ENCODE measurements at regions not wholly inside any gene's neighbourhood (a gene's known extent, or its start where the extent isn't known, plus 50 kb on each side); places are given as distances from the start of the nearest gene placed in this dataset.

- DNase-seq (ENCODE audit: low spot score), result no peak
- H3K4me2 ChIP-seq (ENCODE audit: low read length), result peak overlapping the region; percentile 12; the same call in 1 of the 2 replicates
- BruUV-seq (replicated peaks), result no TSS peak
- no peaks in the 10 kb centered on the region for H4K20me1 ChIP-seq (ENCODE audit: insufficient read depth, low read length)
- intact Hi-C loops (cut with micrococcal nuclease; ENCODE audit: unreplicated experiment), result no loop called here
- peak overlapping the region; percentile 16 for H3K27ac ChIP-seq (ENCODE audit: low read depth, low read length, poor library complexity, severe bottlenecking)
- H2AFZ ChIP-seq (ENCODE audit: low read length), result no peak overlapping the region
- H3K4me1 ChIP-seq (ENCODE audit: insufficient read depth, low read length, poor library complexity, severe bottlenecking), result peaks cover 100% of the 10 kb centered on the region
- H3K9me2 ChIP-seq (ENCODE audit: insufficient read depth, low read length), result no peaks in the 10 kb centered on the region
- no peaks in the 10 kb centered on the region for H3K9me3 ChIP-seq (ENCODE audit: low read length)
- 0 out of 2 replicates have a peak, but pooled peaks cover 2% of the 10 kb centered on the region for H3K36me3 ChIP-seq (ENCODE audit: insufficient read depth, low read length)
- ChIA-PET POLR2A (interaction anchor here (0.7 to 4.5 kb wide), 6 partner anchors 8 to 84 kb away, joined by 4 to 21 read pairs (median 7); partner anchors contain the start of gene PTGR2), CTCF (ENCODE audit: unreplicated experiment) (interaction anchor here (1.6 kb wide), 1 partner anchor 10 kb away, joined by 6 read pairs; no protein-coding TSS in a partner anchor)
- peaks cover 86% of the 10 kb centered on the region for H3K79me2 ChIP-seq (ENCODE audit: insufficient read depth, low read depth, low read length)
- H3K4me3 ChIP-seq (ENCODE audit: low read depth, low read length, poor library complexity, severe bottlenecking), result no peak overlapping the region
- TF ChIP-seq EZH2phosphoT487 (IDR thresholded peaks at IDR 0.05; ENCODE audit: borderline replicate concordance, low read depth, low read length) (no peak), CTCF (conservative IDR thresholded peaks at IDR 0.05; ENCODE audit: low read length) (no peak)
Observed at GRCh38 chr14:73768107-73768506, 53.9 kb upstream of the PNMA1 start.

GRCh38 chr14:73764406-73765280, 50.5 kb upstream of the PNMA1 start:
- peak overlapping the region; percentile 41 for H3K4me3 ChIP-seq (ENCODE audit: low read depth, low read length, poor library complexity, severe bottlenecking)
- no peak overlapping the region for H2AFZ ChIP-seq (ENCODE audit: low read length)
- H3K79me2 ChIP-seq (ENCODE audit: insufficient read depth, low read depth, low read length), result peaks cover 96% of the 10 kb centered on the region
- POLR2A ChIA-PET, result interaction anchor here (0.8 to 4.5 kb wide), 6 partner anchors 10 to 68 kb away, joined by 3 to 21 read pairs (median 6); no protein-coding TSS in a partner anchor
- peak; percentile 58 for DNase-seq (ENCODE audit: low spot score)
- H3K4me2 ChIP-seq (ENCODE audit: low read length), result peak overlapping the region; percentile 64
- no TSS peak for BruUV-seq (replicated peaks)
- H4K20me1 ChIP-seq (ENCODE audit: insufficient read depth, low read length), result no peaks in the 10 kb centered on the region
- TF ChIP-seq EZH2phosphoT487 (IDR thresholded peaks at IDR 0.05; ENCODE audit: borderline replicate concordance, low read depth, low read length), result no peak
- TF ChIP-seq CTCF (conservative IDR thresholded peaks at IDR 0.05; ENCODE audit: low read length), result no peak
- H3K36me3 ChIP-seq (ENCODE audit: insufficient read depth, low read length), result no peaks in the 10 kb centered on the region
- H3K9me3 ChIP-seq (ENCODE audit: low read length), result no peaks in the 10 kb centered on the region
- intact Hi-C loops (cut with micrococcal nuclease; ENCODE audit: unreplicated experiment), result no loop called here
- peak overlapping the region; percentile 57 for H3K27ac ChIP-seq (ENCODE audit: low read depth, low read length, poor library complexity, severe bottlenecking)
- H3K4me1 ChIP-seq (ENCODE audit: insufficient read depth, low read length, poor library complexity, severe bottlenecking), result peaks cover 94% of the 10 kb centered on the region
- CTCF ChIA-PET (ENCODE audit: unreplicated experiment), result interaction anchor here (0.9 to 1.6 kb wide), 3 partner anchors 11 to 19 kb away, joined by 3 to 4 read pairs (median 3); no protein-coding TSS in a partner anchor
- H3K9me2 ChIP-seq (ENCODE audit: insufficient read depth, low read length), result no peaks in the 10 kb centered on the region
